ENCODE measurements at regions not wholly inside any gene's neighbourhood (a gene's known extent, or its start where the extent isn't known, plus 50 kb on each side); places are given as distances from the start of the nearest gene placed in this dataset.
"Not testable (repeated sequence)": the region's sequence is repeated elsewhere in the genome, so short reads cannot be mapped to it uniquely, and the experiment has no call there.

DNA sequence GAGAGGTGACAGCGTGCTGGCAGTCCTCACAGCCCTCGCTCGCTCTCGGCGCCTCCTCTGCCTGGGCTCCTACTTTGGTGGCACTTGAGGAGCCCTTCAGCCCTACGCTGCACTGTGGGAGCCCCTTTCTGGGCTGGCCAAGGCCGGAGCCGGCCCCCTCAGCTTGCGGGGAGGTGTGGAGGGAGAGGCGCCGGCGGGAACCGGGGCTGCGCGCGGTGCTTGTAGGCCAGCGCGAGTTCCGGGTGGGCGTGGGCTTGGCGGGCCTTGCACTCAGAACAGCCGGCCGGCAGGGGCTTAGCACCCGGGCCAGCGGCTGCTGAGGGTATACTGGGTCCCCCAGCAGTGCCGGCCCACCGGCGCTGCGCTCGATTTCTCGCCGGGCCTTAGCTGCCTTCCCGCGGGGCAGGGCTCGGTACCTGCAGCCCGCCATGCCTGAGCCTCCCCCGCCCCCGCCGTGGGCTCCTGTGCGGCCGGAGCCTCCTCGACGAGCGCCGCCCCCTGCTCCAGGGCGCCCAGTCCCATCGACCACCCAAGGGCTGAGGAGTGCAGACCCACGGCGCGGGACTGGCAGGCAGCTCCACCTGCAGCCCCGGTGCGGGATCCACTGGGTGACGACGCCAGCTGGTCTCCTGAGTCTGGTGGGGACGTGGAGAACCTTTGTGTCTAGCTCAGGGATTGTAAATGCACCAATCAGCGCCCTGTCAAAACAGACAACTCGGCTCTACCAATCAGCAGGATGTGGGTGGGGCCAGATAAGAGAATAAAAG lies 661.0 kb downstream of the ETNK1 start:
- not testable (repeated sequence) for DNase-seq

DNA sequence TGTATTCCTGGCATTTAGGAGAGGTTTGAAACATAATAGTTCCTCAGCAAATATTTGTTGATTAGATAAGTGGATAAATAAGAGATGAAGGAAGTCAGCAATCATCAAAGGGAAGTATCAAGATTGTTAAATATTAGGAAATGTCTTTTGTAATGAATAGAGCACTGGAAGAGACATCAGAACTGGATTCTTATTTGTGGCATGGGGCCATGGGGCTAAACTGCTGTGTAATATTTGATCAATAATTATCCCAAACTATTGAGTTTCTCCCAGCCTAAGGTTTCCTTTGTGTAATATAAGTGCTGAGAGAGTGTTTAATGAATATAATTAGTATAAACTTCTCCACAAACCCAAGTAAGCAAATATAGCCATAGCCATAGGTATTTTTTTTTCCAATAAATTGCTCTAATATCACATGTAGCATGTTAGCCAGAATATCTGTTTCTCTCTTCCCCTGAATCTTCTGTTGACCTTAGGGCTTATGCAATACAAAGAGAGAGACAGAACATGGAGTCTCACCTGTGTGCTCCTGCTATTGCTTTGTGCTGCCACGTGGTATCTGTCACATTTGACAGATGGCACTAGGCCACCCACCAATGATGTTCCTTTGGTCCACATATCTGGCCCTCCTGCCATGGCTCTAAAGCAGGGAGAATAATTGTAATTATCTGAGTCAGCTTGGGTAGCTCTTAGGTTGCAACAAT lies 658.7 kb downstream of the SOX5 start:
- no peak for DNase-seq

DNA sequence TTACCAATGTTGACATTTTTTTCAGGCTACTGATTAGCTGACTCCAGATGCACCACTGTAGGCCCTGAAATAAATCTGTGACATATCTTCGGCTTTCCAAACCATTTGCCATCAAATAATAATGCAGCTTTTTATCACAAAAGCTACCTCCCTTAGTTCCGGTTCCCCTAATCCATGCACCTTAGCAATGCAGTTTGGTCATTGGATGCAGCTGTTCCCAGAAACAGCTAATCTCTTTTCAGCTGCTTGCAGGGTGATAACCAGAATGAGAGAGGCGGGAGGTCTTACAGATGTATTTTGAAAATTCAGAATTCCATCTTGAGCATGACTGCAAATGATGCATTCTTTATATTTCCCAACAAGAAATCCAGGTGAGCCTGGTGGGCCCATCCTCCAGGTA lies 646.2 kb downstream of the SOX5 start:
- DNase-seq: no peak

DNA sequence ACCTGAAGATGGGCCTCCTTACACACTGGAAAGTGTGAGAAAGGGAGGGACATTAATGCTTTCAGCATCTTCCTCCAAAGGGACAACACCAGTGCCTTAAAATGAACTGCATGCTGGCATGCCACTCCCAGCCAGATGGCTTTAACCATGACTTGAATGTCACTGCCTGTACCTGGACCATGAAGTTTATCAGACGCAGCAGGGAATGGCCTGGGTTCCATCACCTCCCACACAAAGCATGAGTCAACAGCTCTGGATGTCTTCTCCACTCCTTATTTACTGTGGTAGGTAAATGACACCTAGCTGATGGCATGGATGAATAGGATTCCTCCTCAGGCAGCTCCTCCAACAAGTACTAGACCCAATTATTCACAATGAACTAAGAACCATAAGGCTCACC lies 645.6 kb downstream of the SOX5 start:
- no peak for DNase-seq

DNA sequence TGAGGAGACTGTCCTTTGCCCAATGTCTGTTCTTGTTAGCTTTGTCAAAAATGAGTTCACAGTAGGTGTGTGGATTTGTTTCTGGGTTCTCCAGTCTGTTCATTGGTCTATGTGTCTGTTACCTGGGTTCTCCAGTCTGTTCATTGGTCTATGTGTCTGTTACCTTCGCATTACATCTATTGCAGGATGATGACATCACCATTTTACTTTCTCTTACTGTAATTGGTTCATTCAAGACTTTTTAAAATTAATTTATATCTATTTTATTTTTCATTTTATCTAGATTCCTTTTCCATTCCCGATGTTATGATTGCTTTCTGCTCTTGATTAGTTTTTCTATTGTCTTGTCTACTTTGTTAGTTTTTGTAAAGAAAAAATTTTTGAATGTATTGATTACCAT lies 615.5 kb downstream of the SOX5 start:
- DNase-seq: no peak

DNA sequence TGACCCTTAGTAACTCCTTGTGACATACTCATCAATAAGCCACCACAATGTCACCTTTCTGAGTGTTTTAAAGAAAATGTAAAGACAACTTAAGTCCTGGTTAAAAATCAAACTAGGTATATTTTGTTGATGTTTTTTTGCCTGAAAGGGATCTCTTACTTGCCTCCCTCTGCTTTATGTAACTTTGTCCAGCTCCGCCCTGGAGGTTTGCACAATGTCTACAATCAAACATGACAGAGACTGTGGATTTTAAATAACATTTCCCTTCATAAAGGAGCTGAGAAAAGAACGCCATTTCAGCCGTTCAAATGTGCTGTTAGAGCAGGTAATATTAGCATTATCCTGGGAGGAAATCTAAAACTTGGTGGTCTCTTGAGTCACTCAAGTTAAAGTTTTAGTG lies 613.9 kb downstream of the SOX5 start:
- DNase-seq: no peak

DNA sequence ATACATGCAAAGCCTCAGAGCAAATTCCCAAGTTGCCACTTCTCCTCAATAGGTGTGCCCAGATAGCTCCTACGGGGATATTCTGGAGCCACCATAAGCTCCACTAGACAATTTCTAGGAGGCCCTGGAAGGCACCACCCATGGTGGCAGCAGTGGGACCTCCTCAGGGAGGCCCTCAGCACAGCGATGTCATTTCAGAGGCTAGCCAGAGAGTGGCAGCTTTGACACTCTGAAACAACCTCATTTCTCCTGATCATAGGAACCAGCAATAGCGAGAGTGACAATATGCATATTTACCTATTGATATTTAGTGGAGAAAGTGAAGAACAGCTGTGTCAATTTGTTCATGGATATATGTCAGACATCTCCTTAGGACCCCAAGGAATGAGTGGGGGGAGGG lies 612.3 kb downstream of the SOX5 start:
- no peak for DNase-seq

DNA sequence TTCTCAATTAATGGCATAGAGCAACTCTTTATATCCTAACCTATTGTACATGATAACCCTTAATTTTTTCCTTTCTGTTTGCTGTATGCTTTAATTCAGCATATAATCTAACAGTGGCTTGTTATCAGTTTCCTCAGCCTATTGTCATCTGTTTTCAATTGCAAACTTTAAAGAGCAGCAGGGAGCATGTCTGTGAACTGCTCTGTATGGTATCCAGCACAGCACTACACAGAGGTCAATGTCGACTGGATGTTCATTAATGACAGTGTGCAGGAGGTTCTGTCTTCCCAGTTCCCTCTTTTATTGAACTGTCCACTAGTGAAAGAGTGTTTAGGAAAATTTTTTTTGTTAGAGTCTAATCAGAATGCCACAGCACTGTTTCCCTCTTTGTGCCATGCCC lies 609.1 kb downstream of the SOX5 start:
- DNase-seq: no peak

DNA sequence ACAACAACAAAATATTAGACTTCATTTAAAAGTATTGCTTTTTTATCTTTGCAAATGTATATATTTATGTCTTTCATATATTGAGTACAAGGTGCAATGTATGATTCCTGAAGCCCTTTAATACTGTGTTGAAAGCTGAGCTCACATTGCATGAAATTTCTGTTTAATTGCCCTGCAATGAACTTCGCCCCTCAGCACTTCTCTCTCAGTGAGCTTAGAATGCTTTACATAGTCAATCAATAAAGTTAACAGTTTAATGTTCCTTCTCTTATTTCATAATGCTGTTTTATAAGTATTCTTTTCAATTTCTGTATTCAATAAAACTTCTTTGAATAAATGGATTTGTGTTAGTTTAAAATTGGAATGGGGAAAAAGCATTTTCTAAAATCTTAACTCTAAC lies 607.1 kb downstream of the SOX5 start:
- DNase-seq: no peak

DNA sequence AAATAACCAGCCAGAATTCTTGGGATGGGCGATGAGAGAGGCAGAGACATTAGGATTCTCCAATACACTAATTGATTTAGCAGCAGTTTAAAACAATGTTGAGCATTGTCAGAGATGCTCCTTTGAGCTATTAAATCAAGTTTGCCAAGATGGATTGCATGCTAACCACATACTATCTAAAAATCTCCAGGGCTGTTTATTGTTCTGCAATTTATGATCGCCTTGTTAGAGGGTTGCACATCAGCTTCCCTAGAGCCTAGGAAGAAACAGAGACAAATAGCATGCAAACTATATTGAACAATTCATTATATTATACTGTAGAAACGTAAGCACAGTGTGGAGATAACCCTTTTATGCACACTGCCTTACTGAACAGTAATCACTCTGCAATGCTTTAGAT lies 599.9 kb downstream of the SOX5 start:
- DNase-seq: no peak

DNA sequence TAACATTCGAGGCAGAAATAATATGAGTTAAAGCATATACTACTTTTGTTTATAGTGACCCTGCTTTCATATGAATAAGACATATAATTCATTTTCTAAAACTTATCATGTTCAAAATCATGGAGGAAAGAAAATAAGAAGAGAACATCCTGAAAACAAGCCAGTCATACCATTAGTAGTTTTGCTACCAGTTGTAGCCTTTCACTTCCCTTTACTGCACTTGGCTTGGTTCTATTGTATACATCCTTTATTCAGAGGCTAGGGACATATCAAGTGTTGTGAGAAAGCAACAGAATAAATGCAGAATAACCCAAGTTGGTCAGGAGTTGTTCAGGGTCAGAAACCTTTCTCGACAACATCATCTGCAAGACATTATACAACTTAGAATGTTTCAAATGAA lies 598.7 kb downstream of the SOX5 start:
- no peak for DNase-seq

DNA sequence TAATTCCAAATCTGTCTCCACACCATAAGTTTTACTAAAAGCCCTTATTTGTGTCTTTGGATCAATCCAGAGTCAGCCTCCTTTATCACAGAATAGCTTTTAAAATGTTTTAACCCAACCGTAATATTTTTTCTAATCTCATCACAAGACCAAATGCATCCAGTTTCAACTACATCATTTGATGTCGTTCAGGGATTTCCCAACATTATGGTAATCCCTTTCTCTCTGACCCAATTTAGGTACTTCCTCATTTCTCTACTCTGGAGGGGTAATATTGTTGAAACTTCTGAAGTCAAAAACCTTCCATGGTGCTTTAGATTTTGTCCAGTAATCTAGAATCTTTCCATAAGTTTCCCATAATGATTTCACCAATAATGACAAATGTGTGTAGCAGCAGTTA lies 596.8 kb downstream of the SOX5 start:
- no peak for DNase-seq

DNA sequence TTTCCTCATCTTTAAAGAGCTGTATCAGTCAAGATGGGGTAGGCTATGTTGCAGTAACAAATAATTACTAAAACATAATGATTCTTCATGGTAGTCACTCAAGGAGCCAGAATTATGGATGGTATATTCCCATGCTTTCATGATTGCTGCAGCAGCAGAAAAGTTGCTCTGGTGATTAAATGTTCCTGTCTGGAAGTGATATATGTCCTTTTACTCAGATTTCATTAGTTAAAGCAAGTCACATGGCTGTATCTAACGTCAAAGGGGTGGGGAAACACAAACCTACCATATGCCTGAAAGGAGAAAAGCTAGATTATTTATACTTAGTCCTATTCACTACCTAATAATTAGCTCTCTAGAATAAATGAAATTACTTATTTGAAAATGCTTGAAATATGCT lies 594.7 kb downstream of the SOX5 start:
- no peak for DNase-seq

DNA sequence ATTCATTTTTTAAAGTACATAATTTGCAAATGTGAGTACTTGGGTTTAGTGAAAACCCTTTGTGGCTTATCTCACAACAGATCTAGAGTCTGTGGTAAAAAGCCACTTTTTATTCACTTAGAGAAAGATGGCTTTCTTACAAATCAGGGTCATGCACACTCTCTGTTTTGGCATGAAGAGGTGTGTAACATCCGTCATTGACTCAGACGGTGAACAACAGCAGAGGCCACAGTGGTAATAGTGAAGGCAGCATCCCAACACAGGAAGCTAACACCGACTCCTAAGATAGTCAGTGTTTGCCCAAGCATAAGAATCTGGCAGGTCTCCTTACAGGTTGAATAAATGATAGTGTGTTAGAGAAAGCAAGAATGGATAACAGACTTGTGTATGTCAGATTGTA lies 593.0 kb downstream of the SOX5 start:
- no peak for DNase-seq

DNA sequence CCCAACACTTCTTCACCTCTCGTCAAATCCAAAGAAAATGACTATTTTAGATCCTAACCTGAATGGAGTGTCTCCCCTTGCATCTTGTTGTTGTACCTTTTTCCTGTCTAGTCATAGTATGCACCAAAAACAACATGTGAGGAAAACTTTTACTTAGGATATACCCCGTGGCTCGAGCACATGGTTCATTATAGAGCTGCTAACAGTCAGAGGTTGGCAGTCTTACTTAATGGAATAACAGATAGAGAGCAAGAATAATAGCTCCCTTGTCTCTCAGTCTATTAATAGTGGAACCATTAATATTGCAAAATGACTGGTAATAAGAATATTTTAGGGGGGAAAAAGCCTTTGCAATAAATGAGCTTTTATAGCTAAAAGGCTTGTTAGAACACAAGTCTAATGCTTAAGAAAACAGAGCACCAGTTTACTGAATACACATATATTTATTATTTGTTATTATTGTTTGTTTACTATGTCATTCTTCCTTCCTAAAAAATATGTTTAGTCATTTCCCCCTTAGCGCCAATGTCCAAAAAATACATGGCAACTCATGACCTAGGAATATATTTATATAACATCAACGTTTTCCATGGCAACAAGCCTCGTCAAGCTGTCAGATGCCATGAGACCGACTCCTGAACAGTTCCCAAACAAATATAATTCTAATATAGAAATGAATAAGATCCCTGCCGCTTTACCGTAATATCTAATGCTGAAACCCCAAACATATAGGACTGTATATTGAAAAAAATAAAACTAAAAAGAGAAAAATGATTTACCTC lies 592.4 kb downstream of the SOX5 start:
- no peak for DNase-seq

DNA sequence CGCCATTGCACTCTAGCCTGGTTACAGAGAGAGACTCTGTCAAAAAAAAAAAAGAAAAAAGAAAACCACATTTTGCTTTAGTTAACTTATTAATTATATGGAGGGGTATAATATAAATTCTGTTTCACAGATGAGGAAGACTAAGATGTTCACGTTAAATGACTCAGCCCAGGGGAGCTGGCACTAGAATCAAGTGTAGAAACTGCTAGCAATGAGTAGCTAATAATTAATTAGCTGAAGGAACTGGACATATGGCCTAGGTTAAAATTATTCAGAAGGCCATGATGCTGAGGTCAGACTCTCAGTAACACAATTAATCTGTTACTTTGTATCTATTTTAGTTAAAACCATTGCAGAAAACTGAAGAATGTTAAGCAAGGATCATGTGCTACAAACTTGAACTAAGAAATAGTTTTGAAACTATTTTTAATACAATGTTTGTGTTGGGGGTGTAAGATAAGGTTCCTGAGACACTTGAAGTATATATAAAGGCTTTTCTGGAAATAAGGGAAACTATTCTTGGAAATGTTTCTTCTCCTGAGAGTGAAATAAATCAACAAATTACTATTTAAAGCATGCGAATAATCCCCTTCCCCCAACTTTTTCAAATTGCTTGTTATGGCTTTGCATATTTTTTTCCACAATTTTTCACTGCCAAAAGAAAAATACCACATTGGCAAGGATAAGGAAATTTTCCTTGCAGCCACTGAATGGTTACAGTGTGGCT lies 589.3 kb downstream of the SOX5 start:
- DNase-seq: no peak

DNA sequence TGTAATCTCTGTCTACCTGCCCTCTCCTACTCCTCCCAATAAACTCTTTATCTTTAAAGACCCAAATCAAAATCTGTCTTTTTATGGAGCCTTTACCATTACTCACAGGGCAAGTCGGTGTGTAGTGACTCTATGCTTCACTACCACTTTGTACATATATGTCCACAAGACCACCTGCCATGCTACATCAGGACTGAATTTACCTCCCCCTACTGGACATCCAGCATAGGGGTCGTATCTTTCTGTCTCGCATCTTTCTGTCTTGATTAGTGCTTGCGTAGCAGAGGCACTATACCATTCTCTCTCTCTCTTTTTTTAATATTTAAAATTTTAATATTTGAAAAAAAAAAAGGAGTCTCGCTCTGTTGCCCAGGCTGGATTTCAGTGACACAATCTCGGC lies 587.5 kb downstream of the SOX5 start:
- no peak for DNase-seq

DNA sequence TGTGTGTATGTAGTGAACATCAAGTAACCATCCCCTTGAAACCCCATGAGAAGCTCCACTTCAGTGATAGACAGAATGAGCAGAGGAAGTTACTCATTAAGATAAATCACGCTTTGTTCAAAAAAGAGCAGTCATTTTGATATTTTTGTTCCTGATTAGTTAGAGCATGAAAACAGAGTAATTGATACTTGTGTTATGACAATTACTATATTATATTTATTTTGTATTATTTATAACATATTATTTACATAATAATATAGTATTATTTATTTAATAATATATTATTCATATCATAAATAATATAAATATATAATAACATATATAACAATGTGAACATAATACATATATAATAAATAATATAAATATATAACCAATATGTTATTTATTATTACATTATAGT lies 580.9 kb downstream of the SOX5 start:
- no peak for DNase-seq

DNA sequence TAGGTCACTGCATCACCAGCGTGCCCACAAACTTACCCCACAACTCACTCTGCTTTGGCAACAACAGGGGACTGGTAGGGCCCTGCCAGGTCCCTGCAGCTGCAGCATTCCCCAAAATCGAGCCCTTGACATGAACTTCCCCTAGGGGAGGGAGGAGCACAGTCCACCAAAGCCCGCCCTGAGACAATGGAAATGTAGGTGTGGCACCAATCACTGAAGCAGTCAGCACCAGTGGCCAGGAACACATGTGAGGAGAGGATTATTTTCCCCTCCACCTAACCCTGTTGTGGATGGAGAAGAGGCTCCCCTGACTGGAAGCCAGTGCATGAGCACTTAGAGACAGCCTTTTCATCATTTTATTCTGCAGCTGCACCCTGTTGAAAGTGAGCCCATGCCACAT lies 573.8 kb downstream of the SOX5 start:
- no peak for DNase-seq

DNA sequence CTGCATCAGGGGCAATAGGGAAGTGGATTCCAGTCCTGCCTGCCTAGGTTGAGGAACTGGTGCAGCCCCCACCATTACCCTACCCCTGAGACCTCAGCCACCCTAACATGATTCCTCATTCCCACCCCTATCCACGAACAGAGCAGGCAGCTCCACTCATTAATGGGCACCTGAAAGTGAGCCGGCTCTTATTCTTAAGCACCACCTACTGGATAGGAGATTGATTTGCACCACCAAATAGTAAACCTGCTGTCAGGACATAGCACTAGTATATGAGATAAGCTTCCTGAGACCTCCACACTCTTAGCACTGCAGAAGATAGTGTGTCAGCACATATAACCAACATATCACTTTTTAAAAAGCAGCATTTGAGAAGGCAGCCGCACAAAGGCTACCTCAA lies 573.2 kb downstream of the SOX5 start:
- DNase-seq: no peak

DNA sequence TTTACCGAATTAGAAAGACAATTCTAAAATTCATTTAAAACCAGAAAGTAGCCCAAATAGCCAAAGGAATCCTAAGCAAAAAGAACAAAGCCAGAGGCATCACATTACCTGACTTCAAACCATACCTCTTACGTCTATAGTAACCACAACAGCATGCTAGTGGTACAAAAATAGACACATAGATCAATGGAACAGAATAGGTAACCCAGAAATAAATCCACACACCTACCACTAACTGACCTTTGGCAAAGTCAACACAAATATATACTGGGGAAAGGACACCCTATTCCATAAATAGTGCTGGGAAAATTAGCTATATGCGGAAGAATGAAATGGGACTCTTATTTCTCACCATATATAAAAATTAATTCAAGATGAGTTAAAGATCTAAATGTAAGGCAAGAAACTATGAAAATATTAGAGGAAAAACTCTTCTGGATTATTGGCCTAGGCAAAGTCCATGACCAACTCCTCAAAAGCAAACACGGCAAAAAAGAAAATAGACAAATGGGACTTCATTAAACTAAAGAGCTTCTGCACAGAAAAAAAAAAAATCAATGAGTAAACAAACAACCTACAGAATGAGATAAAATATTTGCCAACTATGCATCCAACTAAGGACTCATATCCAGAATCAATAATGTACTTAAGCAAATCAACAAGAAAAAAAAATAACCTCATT lies 568.9 kb downstream of the SOX5 start:
- no peak for DNase-seq

DNA sequence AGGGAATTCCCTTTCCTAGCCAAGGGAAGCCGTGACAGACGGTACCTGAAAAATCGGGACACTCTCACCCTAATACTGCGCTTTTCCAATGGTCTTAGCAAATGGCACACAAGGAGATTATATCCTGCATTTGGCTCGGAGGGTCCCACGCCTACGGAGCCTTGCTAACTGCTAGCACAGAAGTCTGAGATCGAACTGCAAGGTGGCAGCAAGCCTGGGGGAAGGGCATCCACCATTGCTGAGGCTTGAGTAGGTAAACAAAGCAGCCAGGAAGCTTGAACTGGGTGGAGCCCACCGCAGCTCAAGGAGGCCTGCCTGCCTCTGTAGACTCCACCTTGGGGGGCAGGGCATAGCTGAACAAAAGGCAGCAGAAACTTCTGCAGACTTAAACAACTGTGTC lies 560.6 kb downstream of the SOX5 start:
- DNase-seq: not testable (repeated sequence)

DNA sequence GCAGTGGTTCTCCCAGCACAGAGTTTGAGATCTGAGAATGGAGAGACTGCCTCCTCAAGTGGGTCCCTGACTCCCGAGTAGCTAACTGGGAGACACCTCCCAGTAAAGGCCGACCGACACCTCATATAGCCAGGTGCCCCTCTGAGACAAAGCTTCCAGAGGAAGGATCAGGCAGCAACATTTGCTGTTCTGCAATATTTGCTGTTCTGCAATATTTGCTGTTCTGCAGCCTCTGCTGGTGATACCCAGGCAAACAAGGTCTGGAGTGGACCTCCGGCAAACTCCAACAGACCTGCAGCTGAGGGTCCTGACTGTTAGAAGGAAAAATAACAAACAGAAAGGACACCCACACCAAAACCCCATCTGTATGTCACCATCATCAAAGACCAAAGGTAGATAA lies 560.2 kb downstream of the SOX5 start:
- DNase-seq: not testable (repeated sequence)

All from CD4-positive, alpha-beta T cell treated with Interferon alpha-2 for 1 hour (primary cell).